Loucy (cell line): ENCODE measurements at regions not wholly inside any gene's neighbourhood (a gene's known extent, or its start where the extent isn't known, plus 50 kb on each side); places are given as distances from the start of the nearest gene placed in this dataset.

Source experiments
- CTCF ChIP-seq: fragments of 200-600 bp; sonication (generic); conservative IDR thresholded peaks from 2 replicates; pipeline ENCODE4 v1.5.1; 2014; ENCODE audit warnings: mild to moderate bottlenecking, antibody characterized with exemption, low read length
- EZH2phosphoT487 ChIP-seq: fragments of 200-600 bp; IDR thresholded peaks from 2 replicates; pipeline ENCODE4 v1.6.1; 2018; ENCODE audit warnings: antibody characterized with exemption, mild to moderate bottlenecking, moderate library complexity, borderline replicate concordance

DNA sequence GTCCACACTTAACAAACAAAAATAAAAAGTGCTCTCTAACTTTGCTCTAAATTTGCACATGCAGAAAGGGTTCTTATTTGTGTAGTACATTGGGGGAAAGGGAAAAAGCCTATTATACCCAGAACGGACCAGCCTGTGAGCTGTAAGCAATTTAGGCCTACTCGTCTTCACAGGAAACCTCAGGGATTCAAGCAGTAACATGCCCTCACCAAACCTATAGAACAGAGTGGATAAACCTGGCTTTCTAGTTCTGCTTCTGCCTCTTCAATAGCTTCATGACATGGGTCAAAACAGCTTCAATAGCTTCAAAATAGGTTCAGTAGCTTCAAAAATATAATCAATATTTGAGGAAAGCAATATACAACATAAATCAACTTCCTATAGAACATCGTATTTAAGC is 163.7 kb downstream of the ARL4A start:
- no peak for TF ChIP-seq CTCF
- TF ChIP-seq EZH2phosphoT487 = no peak
